ENCODE measurements at regions not wholly inside any gene's neighbourhood (a gene's known extent, or its start where the extent isn't known, plus 50 kb on each side); places are given as distances from the start of the nearest gene placed in this dataset.

DNA sequence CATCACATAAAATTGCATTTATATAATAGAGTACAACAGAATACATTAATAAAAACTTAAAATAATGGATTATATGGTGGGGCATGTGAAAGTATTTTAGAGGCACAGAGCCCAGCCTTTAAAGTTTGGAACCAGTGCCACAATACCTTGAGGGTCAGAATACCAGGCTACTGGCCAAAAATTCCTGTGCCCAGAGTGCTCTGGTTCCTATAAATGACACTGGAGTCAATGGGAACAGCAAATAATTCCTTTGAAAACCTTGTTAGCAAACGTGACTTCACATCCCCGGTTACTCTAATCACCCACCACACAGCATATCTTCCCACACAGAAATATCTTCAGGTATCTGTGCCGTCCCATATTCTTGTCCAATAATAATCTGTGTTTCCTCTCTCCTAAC lies 1242.6 kb downstream of the DIAPH3 start:
- no peaks in the 10 kb centered on the region for H3K9me2 ChIP-seq
- no peaks in the 10 kb centered on the region for H3K9me3 ChIP-seq
- H3K27me3 ChIP-seq (ENCODE audit: insufficient read depth): no peaks in the 10 kb centered on the region
- no peaks in the 10 kb centered on the region for H3K4me1 ChIP-seq (ENCODE audit: control insufficient read depth in 1 of 2, insufficient read depth in 2 of 2, low read depth in 1 of 2, low read length in 1 of 2)
- no peak overlapping the region for H3K4me2 ChIP-seq
- ChIA-PET CTCF (no interaction called here), POLR2A (no interaction called here)
- 22% methylated on average over 3 of the region's 3 CpGs for WGBS (ENCODE audit: low lambda C conversion rate)
- no peak overlapping the region for H3K4me3 ChIP-seq (ENCODE audit: low read depth in 2 of 2, low read length in 1 of 2)
- H3K79me2 ChIP-seq (ENCODE audit: insufficient read depth): no peaks in the 10 kb centered on the region
- H4K20me1 ChIP-seq (ENCODE audit: insufficient read depth): no peaks in the 10 kb centered on the region
- no peak overlapping the region for H3K27ac ChIP-seq (ENCODE audit: low read depth in 2 of 2, low read length in 1 of 2)
- no peaks in the 10 kb centered on the region for H3F3A ChIP-seq (replicated peaks; ENCODE audit: insufficient read depth)
- TF ChIP-seq FOXM1 (IDR thresholded peaks at IDR 0.05; ENCODE audit: low read depth) (no peak), RAD21 (IDR thresholded peaks at IDR 0.05; ENCODE audit: low read length) (no peak), EP300 (IDR thresholded peaks at IDR 0.05; ENCODE audit: borderline replicate concordance in 1 of 2, low read depth in 1 of 2, low read length in 1 of 2) (no peak), GABPA (IDR thresholded peaks at IDR 0.05; ENCODE audit: low read depth) (no peak), TEAD4 (IDR thresholded peaks at IDR 0.05; ENCODE audit: borderline replicate concordance, insufficient read depth) (no peak), GATA2 (CRISPR knock-in tag; IDR thresholded peaks at IDR 0.05) (no peak), NFIC (IDR thresholded peaks at IDR 0.05; ENCODE audit: borderline replicate concordance) (no peak)
- TF ChIP-seq, protein P1, sequence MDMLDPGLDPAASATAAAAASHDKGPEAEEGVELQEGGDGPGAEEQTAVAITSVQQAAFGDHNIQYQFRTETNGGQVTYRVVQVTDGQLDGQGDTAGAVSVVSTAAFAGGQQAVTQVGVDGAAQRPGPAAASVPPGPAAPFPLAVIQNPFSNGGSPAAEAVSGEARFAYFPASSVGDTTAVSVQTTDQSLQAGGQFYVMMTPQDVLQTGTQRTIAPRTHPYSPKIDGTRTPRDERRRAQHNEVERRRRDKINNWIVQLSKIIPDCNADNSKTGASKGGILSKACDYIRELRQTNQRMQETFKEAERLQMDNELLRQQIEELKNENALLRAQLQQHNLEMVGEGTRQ (IDR thresholded peaks at IDR 0.05; ENCODE audit: borderline replicate concordance, low read depth, low read length): no peak
- DNase-seq: no peak
- no peak overlapping the region for H2AFZ ChIP-seq (ENCODE audit: low read depth)
- no peak overlapping the region for H3K9ac ChIP-seq
- no peaks in the 10 kb centered on the region for H3K36me3 ChIP-seq (replicated peaks in 1 of 2; ENCODE audit: control insufficient read depth in 1 of 2, insufficient read depth in 2 of 2, low read length in 1 of 2)

- TF ChIP-seq CTCF (IDR thresholded peaks at IDR 0.05) (no peak), SMC3 (IDR thresholded peaks at IDR 0.05; ENCODE audit: low read depth, low read length) (no peak), MEF2A (IDR thresholded peaks at IDR 0.05; ENCODE audit: borderline replicate concordance, low read depth) (no peak), EP300 (IDR thresholded peaks at IDR 0.05; ENCODE audit: borderline replicate concordance in 1 of 2, low read depth in 1 of 2, low read length in 1 of 2) (no peak), REST (IDR thresholded peaks at IDR 0.05; ENCODE audit: low read depth, low read length) (no peak), GATA2 (CRISPR knock-in tag; IDR thresholded peaks at IDR 0.05) (no peak), SIN3A (IDR thresholded peaks at IDR 0.05; ENCODE audit: borderline replicate concordance, low read depth, low read length) (no peak), RAD21 (IDR thresholded peaks at IDR 0.05; ENCODE audit: low read length) (no peak), FOXJ3 (CRISPR knock-in tag; IDR thresholded peaks at IDR 0.05) (no peak), TEAD4 (IDR thresholded peaks at IDR 0.05; ENCODE audit: borderline replicate concordance, insufficient read depth) (no peak), RXRA (IDR thresholded peaks at IDR 0.05; ENCODE audit: borderline replicate concordance, low read depth) (no peak)
- TF ChIP-seq, protein P1 (IDR thresholded peaks at IDR 0.05; ENCODE audit: borderline replicate concordance, low read depth, low read length): no peak
- TF ChIP-seq, protein P2, sequence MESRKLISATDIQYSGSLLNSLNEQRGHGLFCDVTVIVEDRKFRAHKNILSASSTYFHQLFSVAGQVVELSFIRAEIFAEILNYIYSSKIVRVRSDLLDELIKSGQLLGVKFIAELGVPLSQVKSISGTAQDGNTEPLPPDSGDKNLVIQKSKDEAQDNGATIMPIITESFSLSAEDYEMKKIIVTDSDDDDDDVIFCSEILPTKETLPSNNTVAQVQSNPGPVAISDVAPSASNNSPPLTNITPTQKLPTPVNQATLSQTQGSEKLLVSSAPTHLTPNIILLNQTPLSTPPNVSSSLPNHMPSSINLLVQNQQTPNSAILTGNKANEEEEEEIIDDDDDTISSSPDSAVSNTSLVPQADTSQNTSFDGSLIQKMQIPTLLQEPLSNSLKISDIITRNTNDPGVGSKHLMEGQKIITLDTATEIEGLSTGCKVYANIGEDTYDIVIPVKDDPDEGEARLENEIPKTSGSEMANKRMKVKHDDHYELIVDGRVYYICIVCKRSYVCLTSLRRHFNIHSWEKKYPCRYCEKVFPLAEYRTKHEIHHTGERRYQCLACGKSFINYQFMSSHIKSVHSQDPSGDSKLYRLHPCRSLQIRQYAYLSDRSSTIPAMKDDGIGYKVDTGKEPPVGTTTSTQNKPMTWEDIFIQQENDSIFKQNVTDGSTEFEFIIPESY (IDR thresholded peaks at IDR 0.05; ENCODE audit: borderline replicate concordance, low read depth): no peak
- no peaks in the 10 kb centered on the region for H4K20me1 ChIP-seq (ENCODE audit: insufficient read depth)
- H3K9me3 ChIP-seq: no peaks in the 10 kb centered on the region
- H2AFZ ChIP-seq (ENCODE audit: low read depth): no peak overlapping the region
- H3K9ac ChIP-seq: no peak overlapping the region
- 62% methylated on average over 3 of the region's 3 CpGs for WGBS (ENCODE audit: low lambda C conversion rate)
- no peaks in the 10 kb centered on the region for H3F3A ChIP-seq (replicated peaks; ENCODE audit: insufficient read depth)
- H3K9me2 ChIP-seq: no peaks in the 10 kb centered on the region
- H3K27me3 ChIP-seq (ENCODE audit: insufficient read depth): no peaks in the 10 kb centered on the region
- H3K4me2 ChIP-seq: no peak overlapping the region
- DNase-seq: no peak
- H3K79me2 ChIP-seq (ENCODE audit: insufficient read depth): no peaks in the 10 kb centered on the region
- no peaks in the 10 kb centered on the region for H3K36me3 ChIP-seq (replicated peaks in 1 of 2; ENCODE audit: control insufficient read depth in 1 of 2, insufficient read depth in 2 of 2, low read length in 1 of 2)
- POLR2A ChIA-PET: no interaction called here
- H3K4me3 ChIP-seq (ENCODE audit: low read depth in 2 of 2, low read length in 1 of 2): no peak overlapping the region
- no peaks in the 10 kb centered on the region for H3K4me1 ChIP-seq (ENCODE audit: control insufficient read depth in 1 of 2, insufficient read depth in 2 of 2, low read depth in 1 of 2, low read length in 1 of 2)
- H3K27ac ChIP-seq (ENCODE audit: low read depth in 2 of 2, low read length in 1 of 2): no peak overlapping the region
- CTCF ChIA-PET: no interaction called here
These were observed 1236.9 kb downstream of the DIAPH3 start for GRCh38 chr13:58926858-58927257.
